Umbilical cord (tissue), 1 donor: ENCODE measurements at regions not wholly inside any gene's neighbourhood (a gene's known extent, or its start where the extent isn't known, plus 50 kb on each side); places are given as distances from the start of the nearest gene placed in this dataset.

ENCODE experiments used
- DNase-seq: peaks from one replicate; pipeline ENCODE4 v3.0.0-alpha.2; 2015; ENCODE audit warnings: low spot score

GRCh38 chr6:54009052-54009654 lies 102.1 kb upstream of the MLIP start:
- no peak for DNase-seq

DNA sequence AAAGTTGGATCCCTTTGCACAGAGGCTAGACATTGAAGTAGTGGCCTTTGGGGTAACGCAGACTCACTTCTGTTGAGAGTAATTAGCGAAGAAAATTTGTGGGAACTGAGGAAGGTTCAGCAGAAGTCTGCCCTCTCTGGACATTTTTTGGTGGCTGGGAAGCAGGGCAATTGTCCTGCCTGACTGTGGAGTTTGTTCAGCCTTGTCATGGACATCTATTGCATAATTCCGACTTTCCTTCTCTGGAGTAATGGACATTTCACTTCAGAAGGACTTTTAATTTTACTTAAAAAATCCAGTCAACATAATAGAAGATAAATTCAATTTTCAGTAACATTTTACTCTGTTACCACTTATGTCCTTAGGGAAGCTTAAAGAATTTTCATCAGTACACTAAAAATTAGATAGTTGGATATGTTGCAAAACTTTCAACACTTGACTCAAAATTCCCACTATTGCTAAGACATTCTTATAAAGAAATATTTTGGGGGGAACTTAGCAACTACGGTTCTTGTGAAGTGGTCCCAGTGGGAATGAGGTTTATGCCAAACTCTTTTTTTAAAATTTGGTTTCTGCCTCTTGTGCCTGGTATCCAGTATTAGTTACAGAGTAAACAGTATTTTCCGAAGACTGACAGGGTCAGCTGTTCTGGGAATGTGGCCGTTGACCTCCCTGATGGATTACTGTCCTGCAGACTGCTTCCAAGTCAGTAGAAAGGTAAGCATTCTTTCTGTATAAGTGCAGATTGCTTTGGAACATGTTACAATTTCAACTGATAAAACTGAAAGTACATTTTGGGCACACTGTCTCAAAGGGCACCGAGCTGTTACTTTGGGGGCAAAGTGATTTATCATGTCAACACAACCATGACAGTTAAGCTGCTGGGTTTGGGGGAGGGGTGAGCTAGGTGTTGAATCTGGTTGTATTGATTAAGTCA lies 100.6 kb upstream of the MLIP start:
- DNase-seq, result no peak

DNA sequence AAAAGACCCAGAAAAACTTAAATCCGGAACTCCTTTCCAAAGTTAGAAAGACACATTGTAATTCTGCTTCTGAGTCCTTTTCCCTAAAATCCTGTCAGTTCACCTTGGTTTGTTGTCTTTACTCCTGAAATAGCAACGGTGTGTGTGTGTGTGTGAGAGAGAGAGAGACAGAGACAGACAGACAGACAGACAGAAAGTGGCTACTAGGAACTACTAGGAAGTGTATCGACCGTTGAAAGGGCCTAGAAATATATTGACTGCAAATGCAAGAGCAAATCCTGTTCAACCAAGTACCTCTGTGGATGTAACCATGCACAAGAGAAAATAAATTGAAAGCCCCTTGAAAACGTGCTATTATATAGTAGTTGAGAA lies 100.0 kb upstream of the MLIP start:
- no peak for DNase-seq

DNA sequence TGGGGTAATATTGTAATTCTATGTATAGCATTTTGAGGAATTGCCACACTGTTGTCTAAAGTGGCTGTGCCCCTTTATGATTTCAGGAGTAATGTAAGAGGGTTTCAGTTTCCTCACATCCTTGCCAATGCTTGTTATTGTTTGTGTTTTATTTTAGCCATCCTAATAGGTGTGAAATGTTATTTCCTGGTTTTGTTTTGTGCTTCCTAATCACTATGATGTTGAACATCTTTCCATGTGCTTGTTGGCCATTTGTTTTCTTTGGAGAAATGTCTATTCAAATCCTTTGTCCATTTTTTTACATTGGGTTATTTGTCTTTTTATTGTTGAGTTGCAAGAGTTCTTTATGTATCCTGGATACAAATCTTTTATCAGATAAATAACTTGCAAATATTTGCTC lies 97.3 kb upstream of the MLIP start:
- DNase-seq, result no peak

DNA sequence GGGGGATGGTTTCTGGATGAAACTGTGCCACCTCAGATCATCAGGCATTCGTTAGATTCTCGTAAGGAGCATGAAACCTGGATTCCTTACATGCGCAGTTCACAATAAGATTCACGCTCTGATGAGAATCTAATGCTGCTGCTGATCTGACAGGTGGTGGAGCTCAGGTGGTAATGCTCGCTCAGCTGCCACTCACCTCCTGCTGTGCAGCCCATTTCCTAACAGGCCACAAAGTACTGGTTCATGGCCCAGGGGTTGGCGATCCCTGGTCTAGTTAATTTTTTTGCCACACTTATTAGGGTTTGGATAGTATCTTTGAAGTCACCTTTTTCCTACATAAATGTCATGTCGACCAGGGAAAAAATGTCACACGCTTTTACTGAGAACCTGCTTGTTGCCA lies 96.8 kb upstream of the MLIP start:
- DNase-seq, result no peak

DNA sequence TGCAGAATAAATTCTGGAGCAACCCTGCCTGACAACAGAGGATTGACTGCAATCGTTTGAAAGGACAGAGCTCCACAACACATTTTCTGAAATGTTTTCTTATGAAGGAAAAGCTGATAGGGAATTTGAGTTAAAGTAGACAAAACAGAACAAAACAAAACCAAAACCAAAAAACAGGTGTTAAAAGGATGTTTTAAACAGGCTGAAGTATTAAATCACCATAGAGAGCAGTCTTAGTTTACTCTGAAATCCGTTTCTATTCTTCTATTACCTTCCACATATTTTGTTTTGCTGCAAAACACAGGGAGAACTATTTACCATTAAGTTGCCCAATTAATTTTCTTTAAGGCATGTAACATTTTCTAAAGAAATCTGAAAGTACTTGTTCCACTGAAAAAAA lies 93.4 kb upstream of the MLIP start:
- DNase-seq, result no peak

DNA sequence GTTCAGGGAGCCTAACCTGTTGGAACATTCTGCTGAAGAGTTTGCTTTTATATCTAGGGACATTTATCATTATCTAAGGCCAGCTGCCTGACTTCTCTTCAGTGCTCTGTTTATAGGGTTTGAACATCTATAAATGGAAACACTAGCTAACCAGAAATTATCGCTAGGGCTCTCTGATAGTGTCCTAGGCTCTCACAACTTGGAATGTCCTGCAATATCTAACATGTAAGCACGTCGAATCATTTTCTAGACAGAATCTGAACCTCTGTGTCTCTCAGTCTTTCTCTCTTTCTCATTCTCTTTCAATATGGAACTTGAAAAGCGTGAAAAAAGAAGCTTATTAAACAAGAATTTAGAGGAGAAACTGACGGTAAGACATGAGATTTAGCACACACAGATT lies 92.5 kb upstream of the MLIP start:
- peak; percentile 21 for DNase-seq

GRCh38 chr6:54019860-54020259 lies 91.4 kb upstream of the MLIP start:
- DNase-seq, result no peak

DNA sequence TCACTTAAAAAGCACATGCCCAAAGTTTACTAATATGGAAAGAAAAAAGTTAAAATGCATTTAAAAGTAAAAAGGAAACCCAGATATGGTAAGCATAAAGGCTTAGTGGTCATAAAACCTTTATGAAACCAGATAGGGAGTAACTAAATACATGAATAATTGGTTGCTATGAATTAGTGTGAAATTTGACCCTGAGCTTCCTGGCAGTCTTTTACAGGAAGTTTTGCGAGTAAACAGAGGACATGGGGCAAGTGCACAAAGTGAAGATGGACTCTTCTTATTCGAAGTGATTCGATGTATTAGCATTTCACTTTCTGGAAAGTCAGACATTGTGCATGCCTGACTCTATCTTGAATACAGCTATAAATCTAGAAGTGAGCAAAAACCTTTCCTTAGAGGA lies 90.9 kb upstream of the MLIP start:
- DNase-seq, result peak; percentile 19

- no peak for DNase-seq
These were observed 84.4 kb upstream of the MLIP start for GRCh38 chr6:54026652-54027400.

DNA sequence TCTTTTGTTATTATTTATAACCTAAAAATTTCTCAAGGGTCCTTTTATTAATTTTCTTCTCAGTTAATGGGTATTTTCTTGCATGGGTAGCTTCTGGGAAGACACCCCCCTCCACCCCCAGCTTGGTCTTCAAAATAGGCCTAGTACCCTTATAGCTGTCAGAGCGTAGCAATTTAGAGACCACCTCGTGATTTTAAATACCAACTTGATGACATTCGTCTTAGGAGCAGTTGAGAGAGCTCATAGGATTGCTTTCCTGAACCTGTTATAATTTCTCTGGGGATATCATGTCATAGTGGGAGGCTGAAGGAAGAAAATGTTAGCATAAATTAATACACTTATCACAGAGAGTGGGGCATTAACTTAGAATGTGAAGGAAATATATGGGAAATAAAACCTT lies 83.1 kb upstream of the MLIP start:
- no peak for DNase-seq

GRCh38 chr6:54029187-54029586 lies 82.1 kb upstream of the MLIP start:
- DNase-seq, result no peak

DNA sequence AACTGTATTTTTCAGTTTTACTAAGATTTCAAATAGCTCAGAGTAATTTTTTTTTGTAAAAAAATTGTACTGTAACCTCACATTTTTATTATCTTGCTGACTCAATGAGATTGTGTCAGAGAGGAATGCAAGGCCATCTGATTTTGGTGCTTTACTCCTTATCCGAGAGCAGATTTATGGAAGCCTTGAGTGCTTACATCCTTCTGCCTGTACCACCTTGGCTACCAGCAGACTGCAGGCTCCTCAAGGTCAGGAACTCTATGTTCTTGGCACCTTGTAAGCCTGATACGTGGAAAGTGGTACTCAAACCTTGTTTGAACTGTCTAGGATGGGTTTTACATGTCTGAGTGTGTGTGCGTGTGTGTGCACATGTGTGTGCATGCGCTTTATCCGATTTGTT lies 80.1 kb upstream of the MLIP start:
- DNase-seq, result peak; percentile 58

DNA sequence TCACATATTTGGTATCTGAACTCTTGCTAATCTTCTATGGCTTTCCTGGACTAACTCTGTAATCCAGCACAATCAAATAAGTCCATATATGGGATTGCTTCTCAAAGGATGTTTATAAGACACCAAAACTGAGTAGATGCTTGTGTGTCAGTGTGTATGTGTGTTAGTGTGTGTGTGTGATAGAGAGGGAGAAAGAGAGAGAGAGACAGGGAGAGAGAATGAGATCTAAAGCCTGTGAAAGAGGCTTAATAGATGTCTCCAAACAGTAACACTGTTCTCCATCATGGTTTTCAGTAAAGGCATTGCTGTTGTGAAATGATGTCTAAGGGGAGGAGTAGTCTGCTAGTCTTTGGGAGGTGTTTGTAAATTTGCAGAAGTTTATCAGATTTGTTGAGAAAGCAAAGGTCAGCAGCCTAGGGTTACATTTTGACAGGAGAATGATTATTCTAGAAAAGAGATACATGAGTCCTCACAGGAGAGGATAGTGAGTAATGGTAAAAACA lies 73.9 kb upstream of the MLIP start:
- DNase-seq, result no peak

DNA sequence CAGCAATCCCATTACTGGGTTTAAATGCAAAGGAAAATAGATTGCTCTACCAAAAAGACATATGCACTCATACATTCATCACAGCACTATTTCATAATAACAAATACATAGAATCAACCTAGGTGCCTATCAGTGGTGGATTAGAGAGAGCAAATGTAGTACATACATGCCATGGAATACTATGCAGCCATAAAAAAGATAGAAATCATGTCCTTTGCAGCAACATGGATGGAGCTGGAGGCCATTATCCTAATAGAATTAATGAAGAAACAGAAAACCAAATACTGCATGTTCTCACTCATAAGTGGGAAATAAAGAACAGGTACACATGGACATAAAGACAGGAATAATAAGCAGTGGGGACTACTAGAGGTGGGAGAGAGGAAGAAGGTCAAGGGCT lies 70.7 kb upstream of the MLIP start:
- no peak for DNase-seq

DNA sequence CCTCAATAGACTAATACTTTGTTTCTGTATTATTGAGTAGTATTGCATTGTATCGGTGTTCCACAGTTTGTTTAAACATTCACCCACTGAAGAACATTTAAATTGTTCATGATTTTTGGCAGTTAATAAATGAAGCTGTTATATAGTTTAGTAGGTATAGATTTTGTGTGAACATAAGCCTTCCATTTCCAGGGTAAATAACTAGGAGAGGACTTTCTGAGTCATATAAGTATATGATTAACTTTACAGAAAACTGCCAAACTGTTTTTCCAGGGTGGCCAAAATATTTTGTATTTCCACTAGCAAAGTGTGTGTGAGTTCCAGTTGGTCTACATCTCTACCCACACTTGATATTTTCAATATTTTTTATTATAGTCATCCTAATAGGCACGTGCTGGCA lies 70.0 kb upstream of the MLIP start:
- no peak for DNase-seq

DNA sequence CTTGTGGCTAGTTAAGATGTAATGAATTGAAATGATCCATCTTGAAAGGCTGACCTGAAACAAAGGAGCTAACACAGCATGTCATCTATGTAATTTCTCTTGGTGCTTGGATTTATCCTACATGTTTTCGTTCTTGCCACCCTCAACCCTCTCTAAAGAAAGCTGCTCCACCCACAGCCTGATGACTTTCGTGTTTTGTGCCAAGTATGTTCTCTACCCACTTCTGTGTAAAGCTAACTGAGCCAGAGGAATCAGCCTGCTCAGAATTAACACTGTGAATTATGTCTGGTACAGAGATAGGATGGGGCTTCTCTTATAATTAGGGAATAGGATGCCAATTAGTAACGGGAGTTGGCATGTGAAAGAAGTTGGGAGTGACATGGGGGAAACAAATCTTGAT lies 67.9 kb upstream of the MLIP start:
- no peak for DNase-seq

GRCh38 chr6:54044059-54044458 lies 67.2 kb upstream of the MLIP start:
- DNase-seq, result no peak

DNA sequence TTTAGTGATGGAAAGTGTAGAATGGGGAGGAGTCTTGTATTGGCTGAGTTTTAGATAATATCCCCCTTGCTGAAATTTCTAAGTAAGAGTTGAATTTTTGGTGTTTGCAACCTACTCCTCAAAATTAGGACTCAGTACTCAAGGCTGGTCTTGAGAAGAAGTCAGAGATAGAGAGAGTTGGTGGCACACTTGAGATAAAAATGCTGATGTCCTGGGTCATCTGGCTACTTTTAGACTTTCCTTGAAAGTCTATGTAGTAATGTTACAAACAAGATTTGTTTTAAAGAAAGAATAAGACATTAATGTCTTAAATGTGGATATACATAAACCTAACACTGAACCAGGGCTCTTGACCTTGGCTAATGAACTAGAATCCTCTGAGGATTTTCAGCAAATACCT lies 62.5 kb upstream of the MLIP start:
- DNase-seq, result no peak

DNA sequence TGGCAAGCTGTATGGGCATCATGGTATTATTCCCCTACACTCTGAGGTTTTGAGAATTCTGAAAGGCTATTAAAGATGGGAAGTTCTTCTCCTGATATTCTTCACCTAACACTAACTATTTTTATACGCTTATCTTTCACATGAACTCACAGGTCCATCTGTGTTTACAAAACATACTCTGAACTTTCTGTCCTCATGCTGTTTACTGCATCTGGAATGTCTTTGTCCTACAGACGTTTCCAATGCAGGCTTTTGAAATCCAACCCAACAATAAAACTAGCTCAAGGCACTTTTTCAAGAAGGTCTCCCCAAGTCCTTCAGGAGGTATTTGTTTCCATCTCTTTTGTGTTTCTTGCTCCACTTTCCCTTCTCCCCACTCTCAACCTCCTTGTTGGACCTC lies 60.5 kb upstream of the MLIP start:
- DNase-seq, result no peak

DNA sequence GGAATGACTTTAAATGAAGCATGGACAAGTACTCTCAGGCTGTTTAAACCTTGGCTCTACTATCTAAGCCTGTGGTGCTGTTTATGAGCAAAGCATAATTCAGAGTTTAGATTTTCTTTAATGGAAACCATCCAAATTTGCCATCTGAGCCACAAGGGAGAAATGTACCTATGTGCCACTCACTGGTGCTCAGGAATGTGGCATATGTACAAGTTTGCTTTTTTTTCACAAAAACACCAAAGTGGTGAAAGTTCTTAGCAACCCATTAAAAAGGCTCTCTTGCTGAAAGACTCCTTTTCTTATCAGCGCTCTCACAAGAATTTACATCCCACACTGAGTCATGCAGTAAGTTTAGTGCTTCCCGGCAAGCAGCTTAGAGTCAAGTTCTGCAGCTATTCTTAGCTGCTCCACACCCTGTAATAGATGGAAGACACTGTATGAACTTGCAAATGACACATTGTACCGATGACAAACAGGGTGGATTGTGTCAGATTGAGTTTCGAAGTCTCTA lies 57.3 kb upstream of the MLIP start:
- peak; percentile 97 for DNase-seq

- DNase-seq, result no peak
These were observed 55.1 kb upstream of the MLIP start for GRCh38 chr6:54056105-54056504.
